ENCODE measurements at regions not wholly inside any gene's neighbourhood (a gene's known extent, or its start where the extent isn't known, plus 50 kb on each side); places are given as distances from the start of the nearest gene placed in this dataset.
"Not testable (repeated sequence)": the region's sequence is repeated elsewhere in the genome, so short reads cannot be mapped to it uniquely, and the experiment has no call there.

DNA sequence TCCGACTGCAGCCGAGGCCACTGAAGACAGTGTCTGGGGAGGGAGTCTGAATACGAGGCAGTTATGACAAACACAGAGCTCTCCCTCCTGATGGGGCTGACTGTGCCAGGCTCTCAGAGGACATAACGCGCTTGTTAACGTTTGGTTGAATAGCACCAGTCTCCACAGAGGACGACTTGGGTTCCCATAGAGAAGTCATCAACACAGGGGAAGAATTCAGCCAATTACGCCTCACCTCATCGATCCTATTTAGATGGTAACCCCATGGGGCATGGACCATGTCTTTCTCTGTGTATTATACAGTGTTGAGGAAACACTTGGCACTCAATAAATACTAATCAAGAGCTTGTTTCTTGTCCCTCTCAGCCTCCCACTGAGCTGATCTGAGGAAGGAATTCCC is 642.6 kb upstream of the LCORL start:
- DNase-seq (ENCODE audit: low spot score): no peak

- no peak for DNase-seq (ENCODE audit: low spot score)
Observed at GRCh38 chr4:18645351-18645750, 623.8 kb upstream of the LCORL start.

DNA sequence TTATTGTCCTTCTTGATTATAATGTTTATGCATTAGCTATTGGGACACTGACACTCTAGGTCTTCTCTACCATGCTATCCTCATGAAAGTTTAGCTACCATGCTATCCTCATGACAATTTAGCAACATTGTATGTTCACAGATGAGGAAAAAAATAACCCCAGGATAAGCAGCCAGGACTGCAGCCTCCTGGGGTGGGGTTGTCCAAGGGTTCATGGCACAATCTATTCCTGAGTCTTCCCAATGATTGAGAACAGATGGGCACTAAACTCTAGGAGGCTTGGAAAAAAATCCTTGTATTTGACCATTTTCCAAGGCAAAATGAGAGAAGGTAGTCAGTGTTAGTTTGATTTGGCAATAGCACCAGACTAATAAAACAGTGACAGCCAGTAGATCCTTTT is 619.8 kb upstream of the LCORL start:
- DNase-seq (ENCODE audit: low spot score): no peak

DNA sequence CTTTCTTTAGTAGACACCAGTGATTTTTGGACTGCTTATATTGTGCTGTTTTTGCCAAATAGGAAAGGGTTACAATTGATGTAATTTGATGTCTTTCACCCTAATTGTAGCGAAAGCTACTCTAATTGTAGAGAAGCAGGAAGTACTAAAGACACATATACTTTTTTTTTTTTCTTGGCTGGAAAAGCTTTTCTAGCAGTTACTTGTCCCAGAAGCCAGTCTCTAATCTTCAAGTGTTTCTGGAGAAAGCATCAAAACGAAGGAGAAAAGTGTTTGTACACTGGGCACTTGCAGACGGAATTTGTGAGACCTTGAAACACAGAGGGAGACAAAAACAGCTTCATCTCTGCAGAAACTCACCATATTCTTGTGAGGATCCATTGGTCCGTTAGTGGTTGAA is 616.5 kb upstream of the LCORL start:
- DNase-seq (ENCODE audit: low spot score): no peak

- DNase-seq (ENCODE audit: low spot score): no peak
Observed at GRCh38 chr4:18636001-18636585, 614.5 kb upstream of the LCORL start.

- no peak for DNase-seq (ENCODE audit: low spot score)
Observed at GRCh38 chr4:18635531-18635930, 614.0 kb upstream of the LCORL start.

- DNase-seq (ENCODE audit: low spot score): no peak
Observed at GRCh38 chr4:18631586-18631985, 610.0 kb upstream of the LCORL start.

- no peak for DNase-seq (ENCODE audit: low spot score)
Observed at GRCh38 chr4:18630218-18631110, 608.9 kb upstream of the LCORL start.

DNA sequence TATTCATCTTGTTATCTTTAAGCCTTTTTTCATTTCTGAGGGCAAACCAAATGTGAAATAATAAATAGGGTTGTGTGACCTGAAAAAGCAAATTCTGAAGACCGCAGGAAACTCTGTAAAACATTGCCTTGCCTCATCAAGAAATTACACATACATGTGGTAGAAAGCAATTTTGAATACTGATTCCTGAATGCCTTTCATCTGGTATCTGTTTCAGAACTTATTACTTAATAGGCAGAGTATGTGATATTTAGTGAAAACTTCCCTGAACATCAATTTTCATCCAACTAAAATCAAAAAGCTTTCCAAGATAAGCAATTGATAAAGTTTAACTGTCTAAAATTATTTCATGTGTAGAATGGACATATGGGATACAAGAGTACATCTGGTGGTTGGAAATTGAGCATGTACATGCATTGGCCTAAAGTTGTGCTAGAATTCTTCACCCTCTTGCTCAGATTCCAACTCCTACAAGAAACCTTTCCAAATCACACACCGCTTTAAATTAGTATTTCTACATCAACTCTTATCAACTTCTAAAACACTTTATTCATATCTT is 606.0 kb upstream of the LCORL start:
- DNase-seq (ENCODE audit: low spot score): no peak

GRCh38 chr4:18626996-18627395 is 605.4 kb upstream of the LCORL start:
- no peak for DNase-seq (ENCODE audit: low spot score)

- no peak for DNase-seq (ENCODE audit: low spot score)
Observed at GRCh38 chr4:18626366-18626765, 604.8 kb upstream of the LCORL start.

DNA sequence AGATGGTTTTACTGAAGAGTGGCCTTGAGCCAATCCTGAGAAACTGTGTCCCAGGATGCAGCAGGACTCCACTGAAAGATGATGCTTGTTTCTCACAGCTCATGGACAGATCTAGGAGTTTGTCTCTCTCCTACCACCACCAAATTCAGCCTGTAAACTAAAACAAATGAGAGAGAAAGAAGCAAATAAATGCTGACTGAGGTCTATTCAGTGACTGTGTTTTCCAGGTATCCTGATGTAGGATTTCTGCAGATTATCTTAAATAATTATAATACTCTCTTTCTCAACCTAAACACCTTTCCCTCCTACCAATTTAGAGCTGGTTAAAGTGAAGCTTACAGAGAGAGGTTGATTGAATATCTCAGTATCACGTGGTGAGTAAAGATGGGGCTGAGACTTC is 599.6 kb upstream of the LCORL start:
- DNase-seq (ENCODE audit: low spot score): no peak

- DNase-seq (ENCODE audit: low spot score): no peak
Observed at GRCh38 chr4:18616720-18617119, 595.2 kb upstream of the LCORL start.

GRCh38 chr4:18611026-18611425 is 589.5 kb upstream of the LCORL start:
- DNase-seq (ENCODE audit: low spot score): no peak

DNA sequence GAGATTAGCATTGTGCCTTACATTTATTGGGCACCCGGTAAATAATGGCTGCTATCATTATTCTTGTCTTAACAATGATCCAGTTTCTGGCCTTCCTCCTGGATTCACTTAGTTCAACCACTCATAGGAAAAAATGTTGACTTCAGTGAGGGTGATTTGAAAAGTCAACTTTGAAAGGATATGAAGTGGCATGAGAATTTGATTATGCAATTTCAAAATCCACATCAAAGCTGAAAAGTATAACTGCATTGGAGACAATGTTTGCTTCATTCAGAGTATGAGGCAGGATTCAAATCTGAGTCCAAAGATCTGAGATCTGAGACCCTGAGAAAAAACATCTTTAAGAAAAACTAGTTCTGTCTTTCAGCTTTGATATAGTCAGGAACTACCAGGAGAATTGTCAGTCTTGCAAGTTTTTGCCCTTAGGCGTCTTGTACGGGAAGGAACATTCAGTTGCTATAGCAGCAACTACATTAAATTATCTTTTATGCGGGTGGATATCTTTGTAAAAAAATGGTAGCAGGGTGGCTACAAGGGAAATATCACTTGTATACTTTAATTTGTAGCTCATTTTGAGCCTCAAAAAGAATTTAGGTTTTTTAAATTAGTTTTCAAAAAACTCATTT is 587.5 kb upstream of the LCORL start:
- DNase-seq (ENCODE audit: low spot score): no peak

DNA sequence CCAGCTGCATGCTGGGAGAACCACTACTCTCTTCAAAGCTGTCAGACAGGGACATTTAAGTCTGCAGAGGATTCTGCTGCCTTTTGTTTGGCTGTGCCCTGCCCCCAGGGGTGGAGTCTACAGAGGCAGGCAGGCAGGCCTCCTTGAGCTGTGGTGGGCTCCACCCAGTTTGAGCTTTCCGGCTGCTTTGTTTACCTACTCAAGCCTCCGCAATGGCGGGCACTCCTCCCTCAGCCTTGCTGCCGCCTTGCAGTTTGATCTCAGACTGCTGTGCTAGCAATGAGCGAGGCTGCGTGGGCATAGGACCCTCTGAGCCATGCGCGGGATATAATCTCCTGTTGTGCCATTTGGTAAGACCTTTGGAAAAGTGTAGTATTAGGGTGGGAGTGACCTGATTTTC is 581.1 kb upstream of the LCORL start:
- DNase-seq (ENCODE audit: low spot score): not testable (repeated sequence)

DNA sequence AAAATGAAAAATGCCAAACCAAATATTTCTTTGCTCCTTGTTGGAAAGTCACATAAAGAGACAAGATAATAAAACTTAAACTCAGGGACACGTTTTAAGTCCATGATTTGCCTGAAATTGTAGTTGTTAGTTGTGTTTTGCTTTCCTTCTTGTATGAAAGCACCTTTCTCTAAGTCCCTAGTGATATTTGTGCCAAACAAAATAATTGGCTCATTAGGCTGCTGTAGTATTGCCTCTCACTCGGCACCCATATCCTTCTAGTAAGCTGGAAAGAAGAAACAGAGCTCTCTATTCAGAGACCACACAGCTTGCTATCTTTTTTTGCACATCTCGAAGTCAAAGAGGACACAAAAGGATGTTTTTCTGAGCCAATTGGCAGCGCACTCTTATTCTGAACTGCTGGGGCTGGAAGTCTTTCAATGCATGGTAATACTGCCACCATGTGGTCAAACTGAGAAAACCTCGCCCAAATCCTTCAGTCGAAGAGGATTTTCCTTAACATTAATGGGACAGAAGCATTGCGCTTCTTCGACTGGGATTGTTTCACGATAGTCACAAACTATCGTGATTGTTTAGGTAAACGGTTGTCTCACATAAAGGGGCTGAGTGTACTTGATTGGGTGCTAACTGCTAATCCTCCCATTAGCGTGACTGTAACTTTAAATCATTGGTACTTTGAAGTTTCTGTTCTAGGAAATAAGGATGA is 571.9 kb upstream of the LCORL start:
- DNase-seq (ENCODE audit: low spot score): peak; percentile 68

DNA sequence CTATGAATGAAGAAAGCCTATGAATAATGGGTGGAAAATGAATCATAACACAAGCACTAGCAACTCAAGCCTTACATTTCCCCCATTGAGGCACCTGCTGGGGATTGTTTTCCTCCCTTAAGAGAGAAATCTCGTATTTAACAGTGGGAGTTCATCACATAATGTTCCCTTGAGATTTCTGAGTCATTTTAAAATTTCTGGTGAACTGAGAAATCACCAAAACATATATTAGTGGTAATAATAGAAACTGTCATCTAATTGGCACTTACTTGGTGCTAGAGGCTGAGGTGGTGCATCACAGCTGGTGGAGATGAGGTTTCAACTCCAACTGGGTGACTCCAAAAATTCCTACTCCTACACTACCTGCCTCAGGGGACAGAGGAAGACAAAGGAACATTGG is 561.3 kb upstream of the LCORL start:
- no peak for DNase-seq (ENCODE audit: low spot score)

GRCh38 chr4:18578307-18578706 is 556.8 kb upstream of the LCORL start:
- no peak for DNase-seq (ENCODE audit: low spot score)

- no peak for DNase-seq (ENCODE audit: low spot score)
Observed at GRCh38 chr4:18572481-18572880, 550.9 kb upstream of the LCORL start.

- no peak for DNase-seq (ENCODE audit: low spot score)
Observed at GRCh38 chr4:18571301-18571761, 549.8 kb upstream of the LCORL start.

GRCh38 chr4:18570370-18570769 is 548.8 kb upstream of the LCORL start:
- DNase-seq (ENCODE audit: low spot score): no peak
